ENCODE measurements at regions not wholly inside any gene's neighbourhood (a gene's known extent, or its start where the extent isn't known, plus 50 kb on each side); places are given as distances from the start of the nearest gene placed in this dataset.

- TF ChIP-seq, protein P1, sequence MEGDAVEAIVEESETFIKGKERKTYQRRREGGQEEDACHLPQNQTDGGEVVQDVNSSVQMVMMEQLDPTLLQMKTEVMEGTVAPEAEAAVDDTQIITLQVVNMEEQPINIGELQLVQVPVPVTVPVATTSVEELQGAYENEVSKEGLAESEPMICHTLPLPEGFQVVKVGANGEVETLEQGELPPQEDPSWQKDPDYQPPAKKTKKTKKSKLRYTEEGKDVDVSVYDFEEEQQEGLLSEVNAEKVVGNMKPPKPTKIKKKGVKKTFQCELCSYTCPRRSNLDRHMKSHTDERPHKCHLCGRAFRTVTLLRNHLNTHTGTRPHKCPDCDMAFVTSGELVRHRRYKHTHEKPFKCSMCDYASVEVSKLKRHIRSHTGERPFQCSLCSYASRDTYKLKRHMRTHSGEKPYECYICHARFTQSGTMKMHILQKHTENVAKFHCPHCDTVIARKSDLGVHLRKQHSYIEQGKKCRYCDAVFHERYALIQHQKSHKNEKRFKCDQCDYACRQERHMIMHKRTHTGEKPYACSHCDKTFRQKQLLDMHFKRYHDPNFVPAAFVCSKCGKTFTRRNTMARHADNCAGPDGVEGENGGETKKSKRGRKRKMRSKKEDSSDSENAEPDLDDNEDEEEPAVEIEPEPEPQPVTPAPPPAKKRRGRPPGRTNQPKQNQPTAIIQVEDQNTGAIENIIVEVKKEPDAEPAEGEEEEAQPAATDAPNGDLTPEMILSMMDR (IDR thresholded peaks at IDR 0.05): no peak
- TF ChIP-seq POLR2A (IDR thresholded peaks at IDR 0.05): no peak
Measured at GRCh38 chr4:188408244-188409030, 269.2 kb downstream of the TRIML1 start.
